COLO668 (cell line): ENCODE measurements at regions not wholly inside any gene's neighbourhood (a gene's known extent, or its start where the extent isn't known, plus 50 kb on each side); places are given as distances from the start of the nearest gene placed in this dataset.
"Not testable (repeated sequence)": the region's sequence is repeated elsewhere in the genome, so short reads cannot be mapped to it uniquely, and the experiment has no call there.

Source experiments
- DNase-seq: peaks from one replicate; lab custom pipeline; 2025; ENCODE audit not compliant: unreplicated experiment; lab: John Stamatoyannopoulos, UW

GRCh38 chr14:43471595-43471994 lies 1035.5 kb downstream of the FSCB start:
- DNase-seq, result no peak

DNA sequence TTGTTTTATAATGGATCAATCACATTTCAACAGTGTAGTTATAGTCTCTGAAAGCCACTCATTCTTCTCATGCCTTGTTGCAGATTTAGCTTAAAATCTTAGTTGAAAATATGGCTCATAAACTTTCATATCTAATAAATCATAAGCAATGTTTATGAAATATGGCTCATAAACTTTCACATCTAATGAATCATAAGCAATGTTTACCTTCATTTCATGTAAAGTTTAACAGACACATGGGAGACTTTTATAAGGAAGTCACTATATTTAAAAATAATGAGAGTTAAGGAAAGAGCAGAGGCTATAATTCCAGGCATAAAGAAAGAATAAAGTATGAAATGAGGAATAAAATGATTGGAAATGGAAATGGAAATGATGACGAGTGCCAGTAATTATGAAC lies 1042.1 kb downstream of the FSCB start:
- DNase-seq, result no peak

- peak; percentile 10 for DNase-seq
These were observed 1057.8 kb downstream of the FSCB start for GRCh38 chr14:43449291-43449690.

DNA sequence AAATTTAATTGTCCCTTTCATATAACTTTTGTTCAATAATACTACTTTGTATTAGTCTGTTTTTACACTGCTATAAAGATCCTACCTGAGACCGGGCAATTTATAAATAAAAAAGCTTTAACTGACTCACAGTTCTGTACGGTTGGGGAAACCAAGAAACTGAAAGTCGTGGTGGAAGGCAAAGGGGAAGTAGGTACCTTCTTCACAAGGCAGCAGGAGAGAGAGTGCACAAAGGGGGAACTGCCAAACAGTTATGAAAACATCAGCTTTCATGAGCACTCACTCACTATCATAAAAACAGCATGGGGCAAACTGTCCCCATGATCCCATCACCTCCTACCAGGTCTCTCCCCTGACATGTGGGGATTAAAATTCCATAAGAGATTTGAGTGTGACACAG lies 1069.0 kb downstream of the FSCB start:
- DNase-seq, result no peak

DNA sequence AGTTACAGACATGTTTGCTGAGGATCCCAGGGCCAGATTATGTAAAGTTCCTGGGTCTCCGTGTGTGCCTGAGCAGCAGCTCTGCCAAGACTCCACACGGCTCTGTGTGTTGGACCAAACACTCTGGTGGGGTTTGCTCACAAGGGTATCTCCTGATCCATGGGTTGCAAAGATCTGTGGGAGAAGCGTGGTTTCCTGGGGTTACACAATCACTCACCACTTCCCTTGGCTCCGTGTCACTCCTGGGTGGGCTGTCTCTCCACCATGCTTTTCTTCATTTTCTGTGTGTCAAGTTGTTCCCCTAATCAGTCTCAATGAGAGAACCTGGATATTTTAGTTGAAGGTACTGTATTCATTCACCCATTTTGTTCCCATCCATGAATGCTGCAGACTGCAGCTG lies 1088.8 kb downstream of the FSCB start:
- no peak for DNase-seq

DNA sequence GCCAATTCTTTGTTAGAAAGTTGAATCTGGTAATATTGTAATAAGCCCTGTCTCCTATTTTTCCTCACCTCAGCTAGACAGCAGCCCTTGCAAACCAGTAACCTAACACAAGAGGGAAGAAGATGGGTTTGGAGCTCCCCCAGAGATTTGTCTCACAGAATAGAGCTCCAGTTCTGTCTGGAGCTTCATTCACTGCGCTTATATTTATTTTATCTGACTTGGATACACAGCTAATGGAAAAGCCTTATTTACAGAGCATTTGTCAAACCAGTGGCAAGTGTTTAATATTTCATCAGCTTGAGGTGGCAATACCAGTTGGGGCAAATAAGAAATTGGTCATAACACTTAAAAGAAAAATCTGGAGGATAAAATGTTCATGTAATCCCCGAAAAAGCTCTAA lies 1094.0 kb downstream of the FSCB start:
- no peak for DNase-seq

DNA sequence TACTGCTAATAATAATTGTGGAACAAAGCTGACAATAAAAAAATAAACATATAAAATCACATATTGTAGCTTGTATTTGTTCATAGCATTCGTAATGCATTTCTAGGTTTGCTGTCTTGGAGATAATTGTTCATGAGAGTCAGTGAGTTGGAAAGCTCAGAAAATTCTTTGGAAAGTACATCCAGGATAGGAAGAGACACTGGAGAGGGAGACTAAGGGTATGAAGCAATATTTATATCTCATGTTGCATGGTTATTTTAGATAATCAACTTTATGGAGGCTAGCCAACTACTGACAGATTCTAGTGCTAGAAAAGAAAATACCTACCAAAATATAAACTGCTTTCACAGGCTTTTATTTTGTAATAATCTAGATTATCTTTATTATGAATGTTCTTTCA lies 1095.2 kb downstream of the FSCB start:
- no peak for DNase-seq

- no peak for DNase-seq
These were observed 1096.5 kb downstream of the FSCB start for GRCh38 chr14:43410631-43411030.

GRCh38 chr14:43408472-43408871 lies 1098.6 kb downstream of the FSCB start:
- no peak for DNase-seq

DNA sequence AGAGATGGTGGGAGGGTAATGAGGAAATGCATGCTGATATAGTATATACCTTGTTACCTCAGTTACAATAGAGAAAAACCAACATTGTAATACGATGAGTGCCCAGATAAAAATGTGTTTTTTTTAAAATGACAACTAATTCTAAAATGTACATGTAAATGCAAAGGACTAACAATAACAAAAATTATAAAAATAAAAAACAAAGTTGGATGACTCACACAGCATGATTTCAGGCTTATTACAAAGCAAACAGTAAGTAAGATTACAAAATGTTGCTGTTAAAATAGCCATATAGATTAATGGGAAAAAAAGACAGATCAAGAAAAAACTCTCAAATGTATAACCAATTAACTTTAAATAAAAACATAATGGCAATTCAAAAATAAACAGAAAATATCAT lies 1099.4 kb downstream of the FSCB start:
- no peak for DNase-seq

- no peak for DNase-seq
These were observed 1100.2 kb downstream of the FSCB start for GRCh38 chr14:43406931-43407330.

DNA sequence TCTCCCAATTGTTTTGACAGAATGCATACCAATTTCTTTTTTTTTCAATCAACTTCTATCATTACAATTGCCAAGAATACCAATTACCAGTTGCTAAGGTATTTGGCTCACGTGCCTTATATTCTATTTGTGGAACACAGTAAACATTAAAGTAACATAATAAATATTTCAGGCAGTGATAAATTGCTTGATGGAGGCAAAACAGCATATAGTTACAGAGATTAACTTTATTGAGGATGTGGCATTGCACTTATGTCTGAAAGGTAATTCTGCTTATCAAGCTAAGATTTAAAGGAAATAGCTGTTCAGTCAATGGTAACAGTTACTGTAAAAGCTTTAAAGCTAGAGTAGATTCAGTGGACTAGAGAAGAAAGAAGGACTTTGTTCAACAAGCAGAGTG lies 1107.8 kb downstream of the FSCB start:
- no peak for DNase-seq

DNA sequence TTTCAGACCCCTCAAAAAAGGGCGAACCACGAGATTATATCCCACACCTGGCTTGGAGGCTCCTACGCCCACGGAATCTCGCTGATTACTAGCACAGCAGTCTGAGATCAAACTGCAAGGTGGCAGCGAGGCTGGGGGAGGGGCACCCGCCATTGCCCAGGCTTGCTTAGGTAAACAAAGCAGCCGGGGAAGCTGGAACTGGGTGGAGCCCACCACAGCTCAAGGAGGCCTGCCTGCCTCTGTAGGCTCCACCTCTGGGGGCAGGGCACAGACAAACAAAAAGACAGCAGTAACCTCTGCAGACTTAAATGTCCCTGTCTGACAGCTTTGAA lies 1136.6 kb downstream of the FSCB start:
- not testable (repeated sequence) for DNase-seq

- no peak for DNase-seq
These were observed 1137.1 kb downstream of the FSCB start for GRCh38 chr14:43369710-43370564.

DNA sequence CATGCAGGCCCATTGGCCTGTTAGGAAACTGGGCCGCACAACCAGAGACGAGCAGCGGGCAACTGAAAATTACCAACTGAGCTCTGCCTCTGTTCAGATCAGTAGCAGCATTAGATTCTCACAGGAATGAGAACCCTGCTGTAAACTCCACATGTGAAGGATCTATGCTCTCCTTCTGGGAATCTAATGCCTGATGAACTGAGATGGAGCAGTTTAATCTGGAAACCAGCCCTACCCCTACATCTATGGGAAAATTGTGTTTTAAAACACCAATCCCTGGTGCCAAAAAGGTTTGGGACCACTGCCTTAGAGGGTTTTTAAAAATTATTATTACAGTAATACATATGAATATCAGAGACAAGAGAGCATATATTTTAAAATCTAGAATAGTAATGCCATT lies 1144.5 kb downstream of the FSCB start:
- no peak for DNase-seq

DNA sequence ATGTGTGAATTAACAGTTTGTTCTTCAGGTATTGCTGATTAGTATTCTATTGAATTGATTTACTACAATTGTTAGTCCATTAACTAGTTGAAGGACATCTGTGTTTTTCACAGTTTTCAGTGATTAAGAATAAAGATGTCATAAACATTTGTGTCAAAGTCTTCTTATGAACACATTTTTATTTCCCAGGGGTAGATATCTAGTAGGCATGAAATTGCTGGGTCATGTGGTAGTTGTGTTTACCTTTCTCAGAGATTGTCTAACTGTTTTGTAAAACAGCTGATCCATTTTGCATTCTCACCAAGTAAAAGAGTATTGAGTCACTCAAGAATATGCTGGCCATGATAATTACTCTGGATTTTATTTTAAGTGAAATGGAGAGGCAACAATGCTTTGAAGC lies 1145.3 kb downstream of the FSCB start:
- DNase-seq, result no peak

DNA sequence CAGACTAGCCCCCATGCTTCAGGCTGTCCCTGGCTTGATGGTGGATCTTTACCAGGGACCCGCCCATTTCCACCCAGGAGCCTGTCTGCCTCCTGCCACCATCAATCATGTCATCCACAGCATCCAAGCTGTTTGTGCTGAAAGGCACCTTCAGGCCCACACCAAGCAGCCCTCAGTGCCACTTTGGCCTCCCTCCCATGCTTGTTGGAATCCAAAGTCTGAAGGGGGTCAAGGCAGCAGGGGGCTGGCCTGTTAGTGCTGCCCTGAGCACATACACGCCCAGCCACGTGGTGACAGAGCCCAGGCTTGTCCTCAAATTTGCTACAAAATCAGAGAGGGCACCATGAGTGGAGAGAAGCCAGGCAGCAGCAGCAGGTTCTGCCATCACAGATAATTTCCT lies 1146.8 kb downstream of the FSCB start:
- no peak for DNase-seq

- DNase-seq, result peak; percentile 6
These were observed 1147.8 kb downstream of the FSCB start for GRCh38 chr14:43359317-43359716.

GRCh38 chr14:43356979-43357545 lies 1150.0 kb downstream of the FSCB start:
- DNase-seq, result no peak

DNA sequence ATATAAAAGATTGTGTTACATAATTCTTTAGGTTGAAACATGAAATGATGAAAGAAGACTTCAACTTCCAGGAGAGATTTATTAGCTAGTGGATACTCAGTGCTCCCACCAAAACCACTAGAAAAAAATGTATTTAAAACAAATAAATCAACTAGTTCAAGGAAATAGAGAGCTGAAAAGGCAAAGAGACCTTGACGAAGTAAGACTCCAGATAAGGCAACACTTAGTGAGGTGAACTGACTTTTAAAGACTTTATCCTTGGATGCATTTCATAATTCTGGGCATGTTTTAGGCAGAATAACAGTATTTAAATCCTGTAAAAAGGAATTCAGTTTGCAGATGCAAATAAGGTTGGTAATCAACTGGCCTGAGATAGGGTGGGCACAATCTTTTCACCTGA lies 1150.7 kb downstream of the FSCB start:
- no peak for DNase-seq

DNA sequence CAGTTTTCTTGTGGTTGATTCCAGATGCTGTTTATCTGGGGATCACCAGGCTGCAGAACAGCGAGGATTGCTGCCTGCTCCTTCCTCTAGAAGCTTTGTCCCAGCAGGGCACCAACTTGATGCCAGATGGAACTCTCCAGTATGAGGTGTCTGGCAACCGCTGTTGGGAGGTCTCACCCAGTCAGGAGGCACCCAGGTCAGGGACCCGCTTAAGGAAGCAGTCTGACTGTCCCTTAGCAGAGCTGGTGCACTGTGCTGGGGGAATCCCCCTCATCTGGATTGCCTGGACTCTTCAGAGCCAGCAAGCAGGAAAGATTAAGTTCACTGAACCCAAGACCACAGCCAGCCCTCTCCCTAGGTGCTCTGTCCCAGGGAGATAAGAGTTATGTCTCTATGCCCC lies 1165.2 kb downstream of the FSCB start:
- DNase-seq, result no peak

DNA sequence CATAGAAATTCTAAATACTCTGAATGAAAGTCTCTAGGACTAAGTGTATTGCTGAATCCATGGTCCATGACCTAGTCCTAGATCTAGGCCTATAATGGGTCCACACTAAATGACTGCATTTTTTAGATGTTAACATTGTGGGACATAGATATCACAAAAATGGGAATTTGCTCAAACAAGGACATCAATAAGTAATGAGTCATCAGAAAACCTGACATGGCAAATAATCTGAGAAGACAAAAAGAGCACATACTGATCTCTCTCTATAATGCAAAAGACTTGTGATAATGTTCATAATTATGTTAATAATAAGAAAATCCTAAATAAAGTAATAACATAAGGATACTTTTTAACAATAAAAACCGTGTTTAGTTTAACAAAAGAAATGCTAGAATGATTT lies 1168.4 kb downstream of the FSCB start:
- no peak for DNase-seq

GRCh38 chr14:43336351-43336750 lies 1170.7 kb downstream of the FSCB start:
- DNase-seq, result no peak
